ENCODE measurements at regions not wholly inside any gene's neighbourhood (a gene's known extent, or its start where the extent isn't known, plus 50 kb on each side); places are given as distances from the start of the nearest gene placed in this dataset.
"Not testable (repeated sequence)": the region's sequence is repeated elsewhere in the genome, so short reads cannot be mapped to it uniquely, and the experiment has no call there.

DNA sequence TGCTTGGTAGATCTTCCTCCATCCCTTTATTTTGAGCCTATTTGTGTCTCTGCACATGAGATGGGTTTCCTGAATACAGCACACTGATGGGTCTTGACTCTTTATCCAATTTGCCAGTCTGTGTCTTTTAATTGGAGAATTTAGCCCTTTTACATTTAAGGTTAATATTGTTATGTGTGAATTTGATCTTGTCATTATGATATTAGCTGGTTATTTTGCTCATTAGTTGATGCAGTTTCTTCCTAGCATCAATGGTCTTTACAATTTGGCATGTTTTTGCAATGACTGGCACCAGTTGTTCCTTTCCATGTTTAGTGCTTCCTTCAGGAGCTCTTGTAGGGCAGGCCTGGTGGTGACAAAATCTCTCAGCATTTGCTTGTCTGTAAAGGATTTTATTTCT lies 72.4 kb downstream of the HNRNPD start:
- H3K4me1 Mint-ChIP-seq (ENCODE audit: low read depth, unreplicated experiment); H3K27me3 Mint-ChIP-seq (ENCODE audit: insufficient read depth, unreplicated experiment); DNase-seq; H3K9me3 Mint-ChIP-seq (ENCODE audit: unreplicated experiment); H3K4me3 Mint-ChIP-seq (ENCODE audit: unreplicated experiment); H3K36me3 ChIP-seq (ENCODE audit: control insufficient read depth, insufficient read depth, low read length); H3K27me3 ChIP-seq (replicated peaks; ENCODE audit: control insufficient read depth, insufficient read depth, low read length); H3K36me3 Mint-ChIP-seq (ENCODE audit: insufficient read depth, unreplicated experiment); H3K4me1 ChIP-seq; intact Hi-C loops (cut with micrococcal nuclease; ENCODE audit: unreplicated experiment); H3K27ac Mint-ChIP-seq (ENCODE audit: unreplicated experiment); POLR2A ChIA-PET; H3K4me3 ChIP-seq (ENCODE audit: low read depth, low read length); H3K9me3 ChIP-seq; BruUV-seq (replicated peaks): not testable (repeated sequence)
- CTCF ChIA-PET: interaction anchor here (1.3 kb wide), 1 partner anchor 16 kb away, joined by 3 read pairs; no protein-coding TSS in a partner anchor

DNA sequence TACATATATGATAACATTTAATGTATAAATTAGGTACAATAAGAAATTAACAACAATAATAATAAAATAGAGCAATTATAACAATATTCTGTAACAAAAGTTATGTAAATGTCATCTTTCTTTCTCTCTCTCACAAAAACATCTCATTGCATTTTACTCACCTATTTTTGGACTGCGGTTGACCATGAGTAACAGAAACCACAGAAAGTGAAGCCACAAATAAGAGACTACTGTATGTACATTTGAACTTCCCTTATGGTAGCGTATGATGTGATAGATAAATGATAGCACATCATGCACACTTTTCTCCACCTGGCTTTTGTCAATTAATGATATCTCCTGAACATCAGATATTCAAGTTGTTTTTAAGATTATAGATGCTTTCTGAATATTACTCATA lies 80.5 kb downstream of the HNRNPD start:
- H3K27me3 Mint-ChIP-seq (ENCODE audit: insufficient read depth, unreplicated experiment): peaks cover 2% of the 10 kb centered on the region
- no peak overlapping the region for H3K4me3 Mint-ChIP-seq (ENCODE audit: unreplicated experiment)
- CTCF ChIA-PET: no interaction called here
- Histone ChIP-seq H3K9me3 (no peaks in the 10 kb centered on the region), H3K4me1 (no peaks in the 10 kb centered on the region), H3K36me3 (ENCODE audit: control insufficient read depth, insufficient read depth, low read length) (no peaks in the 10 kb centered on the region), H3K27me3 (replicated peaks; ENCODE audit: control insufficient read depth, insufficient read depth, low read length) (no peaks in the 10 kb centered on the region), H3K4me3 (ENCODE audit: low read depth, low read length) (no peak overlapping the region)
- DNase-seq: no peak
- TF ChIP-seq, protein P1, sequence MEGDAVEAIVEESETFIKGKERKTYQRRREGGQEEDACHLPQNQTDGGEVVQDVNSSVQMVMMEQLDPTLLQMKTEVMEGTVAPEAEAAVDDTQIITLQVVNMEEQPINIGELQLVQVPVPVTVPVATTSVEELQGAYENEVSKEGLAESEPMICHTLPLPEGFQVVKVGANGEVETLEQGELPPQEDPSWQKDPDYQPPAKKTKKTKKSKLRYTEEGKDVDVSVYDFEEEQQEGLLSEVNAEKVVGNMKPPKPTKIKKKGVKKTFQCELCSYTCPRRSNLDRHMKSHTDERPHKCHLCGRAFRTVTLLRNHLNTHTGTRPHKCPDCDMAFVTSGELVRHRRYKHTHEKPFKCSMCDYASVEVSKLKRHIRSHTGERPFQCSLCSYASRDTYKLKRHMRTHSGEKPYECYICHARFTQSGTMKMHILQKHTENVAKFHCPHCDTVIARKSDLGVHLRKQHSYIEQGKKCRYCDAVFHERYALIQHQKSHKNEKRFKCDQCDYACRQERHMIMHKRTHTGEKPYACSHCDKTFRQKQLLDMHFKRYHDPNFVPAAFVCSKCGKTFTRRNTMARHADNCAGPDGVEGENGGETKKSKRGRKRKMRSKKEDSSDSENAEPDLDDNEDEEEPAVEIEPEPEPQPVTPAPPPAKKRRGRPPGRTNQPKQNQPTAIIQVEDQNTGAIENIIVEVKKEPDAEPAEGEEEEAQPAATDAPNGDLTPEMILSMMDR (IDR thresholded peaks at IDR 0.05; ENCODE audit: insufficient read depth in 1 of 2, low read depth in 1 of 2, low read length in 1 of 2, severe bottlenecking in 1 of 2, unreplicated experiment in 1 of 2): no peak
- no peaks in the 10 kb centered on the region for H3K4me1 Mint-ChIP-seq (ENCODE audit: low read depth, unreplicated experiment)
- intact Hi-C loops (cut with micrococcal nuclease; ENCODE audit: unreplicated experiment): no loop called here
- no peaks in the 10 kb centered on the region for H3K36me3 Mint-ChIP-seq (ENCODE audit: insufficient read depth, unreplicated experiment)
- H3K27ac Mint-ChIP-seq (ENCODE audit: unreplicated experiment): no peak overlapping the region
- no TSS peak for BruUV-seq (replicated peaks)
- H3K9me3 Mint-ChIP-seq (ENCODE audit: unreplicated experiment): no peaks in the 10 kb centered on the region
- POLR2A ChIA-PET: no interaction called here

DNA sequence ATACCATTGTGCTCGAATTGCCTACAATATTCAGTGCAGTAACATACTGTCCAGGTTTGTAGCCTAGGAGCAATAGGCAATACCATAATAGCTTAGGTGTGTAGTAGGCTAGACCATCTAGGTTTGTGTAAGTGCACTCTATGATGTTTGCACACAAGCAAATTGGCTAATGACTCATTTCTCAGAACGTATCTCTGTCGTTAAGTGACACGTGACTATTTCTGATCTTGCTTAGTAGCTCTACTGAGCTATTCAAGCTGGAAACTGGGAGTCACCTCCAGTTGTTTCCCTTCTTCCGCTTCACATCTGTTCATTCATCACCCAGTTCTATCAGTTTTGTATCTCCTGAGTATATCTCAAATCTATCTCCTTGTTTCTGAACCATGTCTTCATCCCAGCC lies 86.1 kb downstream of the HNRNPD start:
- ChIA-PET POLR2A (no interaction called here), CTCF (no interaction called here)
- Histone ChIP-seq H3K27me3 (replicated peaks; ENCODE audit: control insufficient read depth, insufficient read depth, low read length) (no peaks in the 10 kb centered on the region), H3K4me3 (ENCODE audit: low read depth, low read length) (no peak overlapping the region), H3K9me3 (no peaks in the 10 kb centered on the region), H3K4me1 (peaks cover 8% of the 10 kb centered on the region), H3K36me3 (ENCODE audit: control insufficient read depth, insufficient read depth, low read length) (no peaks in the 10 kb centered on the region)
- Mint-ChIP-seq H3K4me1 (ENCODE audit: low read depth, unreplicated experiment) (peaks cover 13% of the 10 kb centered on the region), H3K4me3 (ENCODE audit: unreplicated experiment) (no peak overlapping the region), H3K36me3 (ENCODE audit: insufficient read depth, unreplicated experiment) (peaks cover 16% of the 10 kb centered on the region), H3K27me3 (ENCODE audit: insufficient read depth, unreplicated experiment) (no peaks in the 10 kb centered on the region), H3K9me3 (ENCODE audit: unreplicated experiment) (no peaks in the 10 kb centered on the region), H3K27ac (ENCODE audit: unreplicated experiment) (no peak overlapping the region)
- intact Hi-C loops (cut with micrococcal nuclease; ENCODE audit: unreplicated experiment): loop anchor here (5.0 kb wide), 1 partner anchor 335 kb away; no protein-coding TSS in a partner anchor
- DNase-seq: no peak
- no TSS peak for BruUV-seq (replicated peaks)
- TF ChIP-seq, protein P1 (IDR thresholded peaks at IDR 0.05; ENCODE audit: insufficient read depth in 1 of 2, low read depth in 1 of 2, low read length in 1 of 2, severe bottlenecking in 1 of 2, unreplicated experiment in 1 of 2): no peak

Data from Caco-2 (cell line).